Endodermal cell (in vitro differentiated cells): ENCODE measurements at regions not wholly inside any gene's neighbourhood (a gene's known extent, or its start where the extent isn't known, plus 50 kb on each side); places are given as distances from the start of the nearest gene placed in this dataset.
A peak's percentile ranks its signal among the peaks of the same experiment; 100 is the strongest.

ENCODE experiments used
- DNase-seq: peaks from one replicate; pipeline ENCODE4 v3.0.0-alpha.2; 2017
- H3K27ac ChIP-seq: 2 replicates; pipeline ENCODE4 v1.5.1; 2013; ENCODE audit warnings: mild to moderate bottlenecking, low read depth, low read length, moderate library complexity
- H3K27me3 ChIP-seq: 2 replicates; pipeline ENCODE4 v1.6.1; 2013; ENCODE audit warnings: mild to moderate bottlenecking, low read length, moderate library complexity; ENCODE audit not compliant: insufficient read depth, control insufficient read depth, poor library complexity, severe bottlenecking
- H3K36me3 ChIP-seq: 2 replicates; pipeline ENCODE4 v1.7.0; 2013; ENCODE audit warnings: mild to moderate bottlenecking, low read length, moderate library complexity; ENCODE audit not compliant: control insufficient read depth, insufficient read depth
- H3K4me1 ChIP-seq: one replicate; pipeline ENCODE4 v1.7.0; 2013; ENCODE audit warnings: low read length; ENCODE audit not compliant: control insufficient read depth, insufficient read depth
- H3K4me3 ChIP-seq: 2 replicates; pipeline ENCODE4 v1.5.1; 2013; ENCODE audit warnings: mild to moderate bottlenecking, low read length, moderate library complexity
- H3K9ac ChIP-seq: 2 replicates; pipeline ENCODE4 v1.6.1; 2013; ENCODE audit warnings: mild to moderate bottlenecking, low read length, moderate library complexity; ENCODE audit not compliant: poor library complexity, severe bottlenecking; ENCODE audit errors: extremely low read depth
- H3K9me3 ChIP-seq: 2 replicates; pipeline ENCODE4 v1.6.1; 2013; ENCODE audit warnings: mild to moderate bottlenecking, low read length, moderate library complexity; ENCODE audit not compliant: control insufficient read depth
- H3K27ac Mint-ChIP-seq: 2 replicates; pipeline ENCODE4 v1.8.0; 2020; ENCODE audit warnings: mixed read lengths
- H3K27me3 Mint-ChIP-seq: 2 replicates; pipeline ENCODE4 v1.8.0; 2021; ENCODE audit warnings: mild to moderate bottlenecking, mixed read lengths; ENCODE audit not compliant: insufficient read depth
- H3K36me3 Mint-ChIP-seq: 2 replicates; pipeline ENCODE4 v1.8.0; 2020; ENCODE audit warnings: low read depth, mixed read lengths
- H3K4me1 Mint-ChIP-seq: 2 replicates; pipeline ENCODE4 v1.8.0; 2020; ENCODE audit warnings: mixed read lengths
- H3K4me3 Mint-ChIP-seq: 2 replicates; pipeline ENCODE4 v1.8.0; 2020; ENCODE audit warnings: mild to moderate bottlenecking, moderate library complexity, mixed read lengths
- H3K9me3 Mint-ChIP-seq: 2 replicates; pipeline ENCODE4 v1.8.0; 2020; ENCODE audit warnings: mild to moderate bottlenecking, mixed read lengths
- CTCF ChIP-seq: fragments of 200-600 bp; sonication (generic); conservative IDR thresholded peaks from 2 replicates; pipeline ENCODE4 v1.5.0; 2021; ENCODE audit warnings: antibody characterized with exemption, mild to moderate bottlenecking
- WGBS, 2 experiments: methylation state at CpG; one replicate each; pipeline versions ENCODE4 v1.1.5 to v1.1.7; 2013; ENCODE audit warnings: missing lambda C conversion rate in 2 of 2, mixed read lengths in 1 of 2; ENCODE audit not compliant: insufficient coverage in 1 of 2, insufficient read length in 1 of 2; 5-methylcytosine and 5-hydroxymethylcytosine counted together

DNA sequence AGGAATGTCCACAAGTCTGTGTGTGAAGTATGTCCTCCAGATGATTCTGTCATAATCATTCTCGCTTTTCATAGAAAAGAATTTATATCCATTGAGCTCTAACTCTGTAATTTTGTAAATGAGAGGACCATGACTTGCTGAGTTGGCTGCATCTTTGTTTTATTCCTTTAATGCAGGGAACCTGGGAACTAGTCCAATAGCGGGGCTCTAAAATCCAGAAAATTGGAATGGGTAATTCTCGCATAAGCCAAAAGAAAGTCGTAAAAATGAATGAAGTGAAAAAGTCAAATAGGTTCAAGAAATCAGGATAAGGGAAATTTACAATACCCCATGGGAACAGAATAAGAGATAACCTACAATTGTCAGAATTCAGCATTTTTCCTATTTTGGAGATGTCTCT is 232.5 kb downstream of the RAB38 start:
- Histone ChIP-seq H3K27ac (no peak overlapping the region), H3K4me3 (no peak overlapping the region), H3K4me1 (no peaks in the 10 kb centered on the region), H3K9me3 (no peaks in the 10 kb centered on the region), H3K36me3 (peaks cover 3% of the 10 kb centered on the region), H3K27me3 (no peaks in the 10 kb centered on the region), H3K9ac (no peak overlapping the region)
- Mint-ChIP-seq H3K4me1 (no peaks in the 10 kb centered on the region), H3K4me3 (no peak overlapping the region), H3K27me3 (no peaks in the 10 kb centered on the region), H3K27ac (no peak overlapping the region), H3K36me3 (peaks cover 8% of the 10 kb centered on the region), H3K9me3 (peaks cover 3% of the 10 kb centered on the region)
- TF ChIP-seq CTCF, result no peak
- 97 to 100% methylated on average over 1 to 4 of the region's 4 CpGs for WGBS, 2 experiments
- no peak for DNase-seq

GRCh38 chr11:87934182-87934581 is 241.1 kb downstream of the RAB38 start:
- H3K9me3 ChIP-seq, result peaks cover 5% of the 10 kb centered on the region
- no peak overlapping the region for H3K27ac ChIP-seq
- H3K27ac Mint-ChIP-seq, result no peak overlapping the region
- H3K9ac ChIP-seq, result no peak overlapping the region
- H3K27me3 Mint-ChIP-seq, result no peaks in the 10 kb centered on the region
- no peaks in the 10 kb centered on the region for H3K4me1 ChIP-seq
- H3K4me3 Mint-ChIP-seq, result no peak overlapping the region
- no peak for DNase-seq
- H3K9me3 Mint-ChIP-seq, result peaks cover 7% of the 10 kb centered on the region
- no peak overlapping the region for H3K4me3 ChIP-seq
- TF ChIP-seq CTCF, result no peak
- no peaks in the 10 kb centered on the region for H3K36me3 ChIP-seq
- no peaks in the 10 kb centered on the region for H3K27me3 ChIP-seq
- no peaks in the 10 kb centered on the region for H3K4me1 Mint-ChIP-seq
- WGBS, 2 experiments, result 80 to 90% methylated on average over 1 of the region's 2 CpGs
- peaks cover 25% of the 10 kb centered on the region for H3K36me3 Mint-ChIP-seq

- TF ChIP-seq CTCF, result no peak
- H3K27me3 ChIP-seq, result no peaks in the 10 kb centered on the region
- H3K4me1 Mint-ChIP-seq, result peaks cover 6% of the 10 kb centered on the region
- peak overlapping the region; percentile 50 for H3K27ac Mint-ChIP-seq
- H3K36me3 Mint-ChIP-seq, result peaks cover 20% of the 10 kb centered on the region
- H3K4me1 ChIP-seq, result no peaks in the 10 kb centered on the region
- H3K9me3 ChIP-seq, result peaks cover 5% of the 10 kb centered on the region
- 87 to 92% methylated on average over 2 to 5 of the region's 5 CpGs for WGBS, 2 experiments
- H3K27ac ChIP-seq, result no peak overlapping the region
- no peak overlapping the region for H3K9ac ChIP-seq
- no peaks in the 10 kb centered on the region for H3K27me3 Mint-ChIP-seq
- H3K36me3 ChIP-seq, result no peaks in the 10 kb centered on the region
- peak; percentile 63 for DNase-seq
- H3K9me3 Mint-ChIP-seq, result peaks cover 7% of the 10 kb centered on the region
- H3K4me3 ChIP-seq, result no peak overlapping the region
- no peak overlapping the region for H3K4me3 Mint-ChIP-seq
Measured at GRCh38 chr11:87926250-87926970, 248.8 kb downstream of the RAB38 start.
